ENCODE measurements at regions not wholly inside any gene's neighbourhood (a gene's known extent, or its start where the extent isn't known, plus 50 kb on each side); places are given as distances from the start of the nearest gene placed in this dataset.

DNA sequence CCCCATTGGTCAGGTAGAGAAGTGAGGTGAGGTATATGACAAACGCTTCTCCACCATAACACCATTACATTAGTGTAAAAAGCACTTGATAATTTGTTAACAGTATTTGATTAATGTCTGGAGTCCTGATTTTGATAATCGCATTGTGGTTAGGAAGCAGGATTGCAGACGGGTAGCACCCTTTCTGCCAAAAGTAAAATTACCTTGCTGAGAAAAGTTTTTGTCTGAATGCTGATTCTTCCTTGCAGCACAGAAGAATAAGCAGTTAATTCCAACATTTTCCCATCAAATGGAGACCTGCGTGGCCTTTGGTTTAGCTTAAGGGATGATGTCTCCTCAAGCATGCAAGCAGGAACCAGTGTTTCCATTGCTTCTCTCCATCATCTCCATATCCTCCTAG is 1090.2 kb upstream of the TMEM132C start:
- TF ChIP-seq, protein P1, sequence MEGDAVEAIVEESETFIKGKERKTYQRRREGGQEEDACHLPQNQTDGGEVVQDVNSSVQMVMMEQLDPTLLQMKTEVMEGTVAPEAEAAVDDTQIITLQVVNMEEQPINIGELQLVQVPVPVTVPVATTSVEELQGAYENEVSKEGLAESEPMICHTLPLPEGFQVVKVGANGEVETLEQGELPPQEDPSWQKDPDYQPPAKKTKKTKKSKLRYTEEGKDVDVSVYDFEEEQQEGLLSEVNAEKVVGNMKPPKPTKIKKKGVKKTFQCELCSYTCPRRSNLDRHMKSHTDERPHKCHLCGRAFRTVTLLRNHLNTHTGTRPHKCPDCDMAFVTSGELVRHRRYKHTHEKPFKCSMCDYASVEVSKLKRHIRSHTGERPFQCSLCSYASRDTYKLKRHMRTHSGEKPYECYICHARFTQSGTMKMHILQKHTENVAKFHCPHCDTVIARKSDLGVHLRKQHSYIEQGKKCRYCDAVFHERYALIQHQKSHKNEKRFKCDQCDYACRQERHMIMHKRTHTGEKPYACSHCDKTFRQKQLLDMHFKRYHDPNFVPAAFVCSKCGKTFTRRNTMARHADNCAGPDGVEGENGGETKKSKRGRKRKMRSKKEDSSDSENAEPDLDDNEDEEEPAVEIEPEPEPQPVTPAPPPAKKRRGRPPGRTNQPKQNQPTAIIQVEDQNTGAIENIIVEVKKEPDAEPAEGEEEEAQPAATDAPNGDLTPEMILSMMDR (IDR thresholded peaks at IDR 0.05; ENCODE audit: low read depth, low read length, missing control alignments), result no peak

DNA sequence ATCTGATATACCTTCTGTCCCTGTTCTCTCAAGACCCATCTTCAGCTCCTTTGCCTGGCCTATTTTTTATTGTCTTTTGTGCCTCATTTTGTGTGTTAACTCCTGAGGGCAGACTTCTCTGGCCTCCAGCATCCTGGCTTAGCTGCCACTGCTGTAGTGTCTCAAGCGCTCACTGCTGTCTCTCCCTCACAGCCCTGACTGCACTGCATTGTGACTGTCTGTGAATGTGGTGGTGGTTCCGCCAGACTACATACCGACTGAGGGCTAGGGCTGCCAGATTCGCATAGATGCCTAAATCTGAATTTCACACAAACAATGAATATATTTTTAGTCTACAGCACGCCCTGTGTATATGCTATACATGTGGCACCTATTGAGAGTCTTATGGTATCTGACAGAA is 1088.9 kb upstream of the TMEM132C start:
- Histone ChIP-seq H3K27ac (no peak overlapping the region), H3K36me3 (replicated peaks) (no peaks in the 10 kb centered on the region), H3K4me3 (ENCODE audit: low read depth, low read length) (no peak overlapping the region), H3K27me3 (replicated peaks) (no peaks in the 10 kb centered on the region)
- DNase-seq, result no peak
- TF ChIP-seq, protein P1 (IDR thresholded peaks at IDR 0.05; ENCODE audit: low read depth, low read length, missing control alignments), result no peak
- in situ Hi-C loops (cut with HindIII; ENCODE audit: low pct_ligation_motif_present, low sequenced_read_pairs), result no loop called here

More for the DNA sequence above, 1090.2 kb upstream of the TMEM132C start:
- Histone ChIP-seq H3K27me3 (replicated peaks) (no peaks in the 10 kb centered on the region), H3K27ac (no peak overlapping the region), H3K4me3 (ENCODE audit: low read depth, low read length) (no peak overlapping the region), H3K36me3 (replicated peaks) (no peaks in the 10 kb centered on the region)
- in situ Hi-C loops (cut with HindIII; ENCODE audit: low pct_ligation_motif_present, low sequenced_read_pairs), result no loop called here
- DNase-seq, result no peak

DNA sequence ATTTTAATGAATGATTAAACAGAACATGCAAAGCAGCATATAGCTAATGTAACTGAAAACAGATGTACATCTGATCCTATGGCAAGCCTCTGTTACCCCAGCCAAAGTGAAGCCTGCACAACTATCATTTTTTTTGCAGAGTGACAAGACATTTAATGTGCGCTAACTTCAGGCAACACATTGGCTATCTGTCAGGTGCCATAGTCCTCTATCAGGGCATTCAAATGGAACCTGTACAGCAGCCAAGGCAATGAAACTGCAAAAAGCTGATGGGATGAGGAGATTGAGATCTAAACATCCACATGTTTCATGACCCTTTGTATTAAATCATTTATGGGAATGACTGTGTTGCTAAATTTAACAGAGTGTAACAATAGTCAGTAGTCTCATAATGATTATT is 1088.5 kb upstream of the TMEM132C start:
- in situ Hi-C loops (cut with HindIII; ENCODE audit: low pct_ligation_motif_present, low sequenced_read_pairs), result no loop called here
- H3K27me3 ChIP-seq (replicated peaks), result no peaks in the 10 kb centered on the region
- TF ChIP-seq, protein P1 (IDR thresholded peaks at IDR 0.05; ENCODE audit: low read depth, low read length, missing control alignments), result no peak
- no peak for DNase-seq
- no peaks in the 10 kb centered on the region for H3K36me3 ChIP-seq (replicated peaks)
- no peak overlapping the region for H3K4me3 ChIP-seq (ENCODE audit: low read depth, low read length)
- H3K27ac ChIP-seq, result no peak overlapping the region

DNA sequence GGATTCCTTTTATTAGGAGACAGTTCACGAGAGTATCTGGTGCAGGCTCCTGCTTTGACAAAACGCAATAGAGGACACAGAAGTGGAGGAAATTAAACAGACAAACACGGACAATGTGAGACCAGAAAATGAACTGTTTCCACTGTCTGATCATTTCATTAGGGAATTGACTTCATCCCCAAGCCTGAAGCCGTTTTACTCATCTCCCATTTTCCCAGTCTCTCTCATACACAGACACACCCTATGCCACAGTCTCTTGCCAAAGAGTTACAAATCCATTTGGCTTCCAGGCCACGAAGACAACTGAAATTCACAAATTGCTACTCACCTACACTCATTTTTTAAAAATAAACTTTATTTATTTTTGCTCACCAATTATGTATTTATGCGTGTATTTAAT is 1087.8 kb upstream of the TMEM132C start:
- DNase-seq, result no peak
- Histone ChIP-seq H3K27ac (no peak overlapping the region), H3K4me3 (ENCODE audit: low read depth, low read length) (no peak overlapping the region), H3K36me3 (replicated peaks) (no peaks in the 10 kb centered on the region), H3K27me3 (replicated peaks) (no peaks in the 10 kb centered on the region)
- in situ Hi-C loops (cut with HindIII; ENCODE audit: low pct_ligation_motif_present, low sequenced_read_pairs), result no loop called here
- TF ChIP-seq, protein P1 (IDR thresholded peaks at IDR 0.05; ENCODE audit: low read depth, low read length, missing control alignments), result no peak

DNA sequence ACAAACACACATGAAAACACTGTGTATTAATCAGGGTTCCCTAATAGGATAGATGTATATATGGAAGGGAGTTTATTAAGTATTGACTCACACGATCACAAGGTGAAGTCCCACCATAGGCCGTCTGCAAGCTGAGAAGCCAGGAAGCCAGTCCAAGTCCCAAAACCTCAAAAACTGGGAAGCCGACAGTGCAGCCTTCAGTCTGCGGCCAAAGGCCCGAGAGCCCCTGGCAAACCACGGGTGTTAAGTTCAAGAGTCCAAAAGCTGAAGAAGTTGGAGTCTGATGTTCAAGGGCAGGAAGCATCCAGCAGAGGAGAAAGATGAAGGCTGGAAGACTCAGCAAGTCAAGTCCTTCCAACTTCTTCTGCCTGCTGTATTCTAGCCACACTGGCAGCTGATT is 1085.0 kb upstream of the TMEM132C start:
- no peak for DNase-seq
- Histone ChIP-seq H3K27ac (no peak overlapping the region), H3K4me3 (ENCODE audit: low read depth, low read length) (no peak overlapping the region), H3K27me3 (replicated peaks) (no peaks in the 10 kb centered on the region), H3K36me3 (replicated peaks) (no peaks in the 10 kb centered on the region)
- TF ChIP-seq, protein P1 (IDR thresholded peaks at IDR 0.05; ENCODE audit: low read depth, low read length, missing control alignments), result no peak
- in situ Hi-C loops (cut with HindIII; ENCODE audit: low pct_ligation_motif_present, low sequenced_read_pairs), result no loop called here

DNA sequence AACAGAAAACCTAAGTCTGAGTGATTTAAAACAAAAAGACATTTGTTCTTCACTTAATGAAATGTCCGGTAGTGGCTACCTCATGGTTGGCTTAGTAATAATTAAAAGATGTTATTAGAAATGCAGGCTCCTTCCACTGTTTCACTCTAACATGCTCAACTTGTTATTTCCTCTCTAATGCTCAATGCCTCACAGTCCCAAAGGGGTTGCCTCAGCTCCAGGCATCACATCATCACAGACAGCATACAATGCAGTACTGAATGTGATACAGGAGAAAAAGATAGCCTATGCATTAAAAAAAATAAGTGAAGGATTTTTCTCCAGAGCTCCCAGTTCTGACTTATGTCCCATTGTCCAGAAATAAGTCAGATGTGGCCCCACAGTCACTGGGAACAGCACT is 1077.0 kb upstream of the TMEM132C start:
- H3K27me3 ChIP-seq (replicated peaks), result no peaks in the 10 kb centered on the region

More for the DNA sequence above, 1077.0 kb upstream of the TMEM132C start:
- TF ChIP-seq, protein P1 (IDR thresholded peaks at IDR 0.05; ENCODE audit: low read depth, low read length, missing control alignments), result no peak
- in situ Hi-C loops (cut with HindIII; ENCODE audit: low pct_ligation_motif_present, low sequenced_read_pairs), result no loop called here
- Histone ChIP-seq H3K36me3 (replicated peaks) (no peaks in the 10 kb centered on the region), H3K27ac (no peak overlapping the region), H3K4me3 (ENCODE audit: low read depth, low read length) (no peak overlapping the region)
- DNase-seq, result no peak
